ENCODE measurements at regions not wholly inside any gene's neighbourhood (a gene's known extent, or its start where the extent isn't known, plus 50 kb on each side); places are given as distances from the start of the nearest gene placed in this dataset.

DNA sequence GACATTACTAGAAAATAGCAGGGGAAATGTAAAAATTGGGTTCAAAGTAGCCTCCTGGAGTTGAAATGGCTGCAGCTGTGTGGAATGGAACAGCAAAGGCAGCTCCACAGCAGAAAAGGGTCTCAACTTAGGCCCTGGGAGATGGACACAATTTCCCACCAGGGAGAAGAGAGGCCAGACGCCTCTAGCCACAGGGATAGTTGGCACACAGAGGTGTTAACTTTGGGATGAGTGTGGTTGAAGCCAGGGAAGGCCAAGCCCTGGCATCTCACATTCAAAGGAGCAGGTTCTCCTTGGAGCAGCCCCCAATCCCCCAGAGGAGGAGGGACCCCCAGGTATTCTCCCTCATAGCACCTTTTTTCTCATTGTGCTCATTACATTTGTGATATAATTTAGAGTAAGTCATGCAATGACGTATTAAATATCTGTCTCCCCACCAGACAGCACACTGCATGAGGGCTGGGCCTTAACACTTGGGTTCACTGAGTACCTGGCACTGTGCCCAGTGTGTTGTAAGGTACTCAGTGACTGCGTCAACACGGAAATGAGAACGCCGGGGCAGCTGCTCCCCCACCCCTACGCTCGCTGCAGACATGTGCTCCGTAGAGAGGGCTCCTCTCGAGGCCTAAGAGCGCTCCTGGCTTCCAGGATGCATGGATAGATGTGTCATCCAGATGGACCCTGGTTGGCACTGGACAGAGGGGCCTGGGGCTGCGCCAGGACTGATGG, 76.0 kb upstream of the CD93 start:
- TF ChIP-seq, protein P1, sequence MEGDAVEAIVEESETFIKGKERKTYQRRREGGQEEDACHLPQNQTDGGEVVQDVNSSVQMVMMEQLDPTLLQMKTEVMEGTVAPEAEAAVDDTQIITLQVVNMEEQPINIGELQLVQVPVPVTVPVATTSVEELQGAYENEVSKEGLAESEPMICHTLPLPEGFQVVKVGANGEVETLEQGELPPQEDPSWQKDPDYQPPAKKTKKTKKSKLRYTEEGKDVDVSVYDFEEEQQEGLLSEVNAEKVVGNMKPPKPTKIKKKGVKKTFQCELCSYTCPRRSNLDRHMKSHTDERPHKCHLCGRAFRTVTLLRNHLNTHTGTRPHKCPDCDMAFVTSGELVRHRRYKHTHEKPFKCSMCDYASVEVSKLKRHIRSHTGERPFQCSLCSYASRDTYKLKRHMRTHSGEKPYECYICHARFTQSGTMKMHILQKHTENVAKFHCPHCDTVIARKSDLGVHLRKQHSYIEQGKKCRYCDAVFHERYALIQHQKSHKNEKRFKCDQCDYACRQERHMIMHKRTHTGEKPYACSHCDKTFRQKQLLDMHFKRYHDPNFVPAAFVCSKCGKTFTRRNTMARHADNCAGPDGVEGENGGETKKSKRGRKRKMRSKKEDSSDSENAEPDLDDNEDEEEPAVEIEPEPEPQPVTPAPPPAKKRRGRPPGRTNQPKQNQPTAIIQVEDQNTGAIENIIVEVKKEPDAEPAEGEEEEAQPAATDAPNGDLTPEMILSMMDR (IDR thresholded peaks at IDR 0.05; ENCODE audit: low read depth, low read length, missing control alignments) = no peak
- no peak overlapping the region for H3K4me3 ChIP-seq (ENCODE audit: low read depth, low read length)
- in situ Hi-C loops (cut with HindIII; ENCODE audit: low sequenced_read_pairs) = no loop called here
- peak; percentile 55 for DNase-seq (ENCODE audit: low read depth)

DNA sequence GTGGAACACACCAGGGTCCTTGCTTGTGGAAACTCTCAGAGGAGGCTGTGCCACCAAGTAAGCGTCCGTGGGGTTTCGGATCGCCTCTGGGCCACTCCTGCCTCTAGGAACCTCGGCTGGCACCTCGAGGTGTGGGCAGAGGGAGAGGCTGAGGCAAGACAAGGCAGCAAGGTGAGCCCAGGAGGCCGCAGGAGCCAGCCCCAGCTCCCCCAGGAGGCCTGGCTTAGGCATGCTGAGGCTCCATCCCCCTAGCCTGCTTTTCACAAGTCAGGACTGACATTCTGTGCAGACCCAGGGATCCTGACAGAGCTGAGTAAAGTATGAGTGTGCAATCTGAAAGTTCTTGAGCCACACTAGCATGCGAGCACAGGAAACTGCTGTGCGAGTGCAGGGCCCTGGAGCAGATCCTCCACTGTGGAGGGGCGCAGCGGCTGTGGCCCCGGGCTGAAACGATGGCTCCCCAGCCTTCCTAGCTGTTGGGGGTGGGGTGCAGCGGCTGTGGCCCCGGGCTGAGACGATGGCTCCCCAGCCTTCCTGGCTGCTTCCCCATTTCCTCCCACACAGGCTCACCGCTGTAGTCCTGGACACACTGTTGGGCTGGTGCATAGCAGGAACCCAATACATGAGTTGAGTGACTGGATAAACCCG, 75.2 kb upstream of the CD93 start:
- DNase-seq (ENCODE audit: low read depth) = no peak
- TF ChIP-seq, protein P1 (IDR thresholded peaks at IDR 0.05; ENCODE audit: low read depth, low read length, missing control alignments) = no peak
- no peak overlapping the region for H3K4me3 ChIP-seq (ENCODE audit: low read depth, low read length)
- in situ Hi-C loops (cut with HindIII; ENCODE audit: low sequenced_read_pairs) = no loop called here

- no peak for DNase-seq (ENCODE audit: low read depth)
- in situ Hi-C loops (cut with HindIII; ENCODE audit: low sequenced_read_pairs) = no loop called here
- TF ChIP-seq, protein P1 (IDR thresholded peaks at IDR 0.05; ENCODE audit: low read depth, low read length, missing control alignments) = no peak
- no peak overlapping the region for H3K4me3 ChIP-seq (ENCODE audit: low read depth, low read length)
Measured at GRCh38 chr20:23160536-23161243, 74.6 kb upstream of the CD93 start.

DNA sequence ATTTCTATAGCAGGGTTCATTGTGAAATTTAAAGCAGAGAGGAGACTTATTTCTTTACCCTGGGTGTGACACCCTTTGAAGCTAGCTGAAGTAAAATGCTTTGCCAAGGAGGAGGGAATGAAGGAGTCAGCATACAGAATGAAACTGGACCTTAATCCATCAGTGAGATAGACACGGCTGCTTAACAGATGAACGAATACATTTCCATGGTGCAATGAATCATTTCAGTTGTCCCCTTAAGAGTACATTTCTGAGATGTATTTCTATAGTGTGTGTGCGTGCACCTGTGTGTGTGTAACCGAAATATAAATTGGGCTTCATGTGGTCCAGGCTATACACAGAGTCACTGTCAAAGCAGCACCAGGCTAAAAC, 73.8 kb upstream of the CD93 start:
- no peak for DNase-seq (ENCODE audit: low read depth)
- TF ChIP-seq, protein P1 (IDR thresholded peaks at IDR 0.05; ENCODE audit: low read depth, low read length, missing control alignments) = no peak
- H3K4me3 ChIP-seq (ENCODE audit: low read depth, low read length) = no peak overlapping the region
- in situ Hi-C loops (cut with HindIII; ENCODE audit: low sequenced_read_pairs) = no loop called here

DNA sequence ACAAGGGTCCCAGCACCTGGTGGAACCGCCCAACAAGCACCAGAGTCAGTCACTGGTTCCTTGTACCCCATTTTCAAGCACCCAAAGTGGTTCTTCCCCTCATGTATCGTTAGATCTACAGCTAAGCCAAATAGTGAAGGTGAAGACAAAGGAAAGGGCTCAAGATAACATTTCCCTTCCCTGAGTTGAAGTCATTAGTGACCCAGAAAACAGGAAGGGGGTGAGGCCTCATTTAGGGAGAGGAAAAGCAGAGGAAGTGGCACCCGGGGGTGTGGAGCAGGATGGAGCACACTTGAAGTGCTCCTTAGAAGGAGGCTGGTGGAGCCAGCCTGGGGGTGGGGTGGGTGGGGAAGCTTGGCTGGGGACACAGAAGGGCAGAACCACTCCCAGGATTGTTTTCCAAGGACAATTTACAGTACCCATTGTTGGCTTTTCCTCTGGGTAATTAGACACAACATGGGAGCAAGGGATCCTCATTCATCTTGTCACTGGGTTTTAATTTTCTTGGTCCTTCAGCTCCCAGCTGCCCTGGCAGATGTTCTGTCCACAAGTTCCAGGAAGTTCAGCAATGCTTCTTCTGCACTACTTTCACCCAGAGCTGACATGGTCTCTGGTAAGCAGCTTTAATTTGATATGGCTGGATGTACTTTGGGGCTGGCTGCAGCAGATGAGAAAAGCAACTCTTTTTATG, 73.3 kb upstream of the CD93 start:
- no peak for DNase-seq (ENCODE audit: low read depth)
- no peak overlapping the region for H3K4me3 ChIP-seq (ENCODE audit: low read depth, low read length)
- TF ChIP-seq, protein P1 (IDR thresholded peaks at IDR 0.05; ENCODE audit: low read depth, low read length, missing control alignments) = no peak
- in situ Hi-C loops (cut with HindIII; ENCODE audit: low sequenced_read_pairs) = no loop called here

DNA sequence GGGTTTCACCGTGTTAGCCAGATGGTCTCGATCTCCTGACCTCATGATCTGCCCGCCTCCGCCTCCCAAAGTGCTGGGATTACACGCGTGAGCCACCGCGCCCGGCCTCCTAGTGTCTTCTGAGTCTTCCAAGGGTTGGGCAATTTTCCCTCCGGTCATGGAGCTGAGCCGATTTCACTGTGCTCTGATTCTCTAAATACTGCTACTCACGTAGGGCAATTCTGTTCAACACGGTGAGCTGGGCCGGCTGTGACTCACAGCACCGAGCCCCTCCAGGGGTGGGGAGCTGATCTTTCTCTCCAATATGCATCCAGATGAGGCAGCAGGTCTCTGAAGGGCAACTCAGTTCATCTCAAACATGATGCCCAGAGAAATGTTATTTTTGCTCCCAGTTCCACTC, 71.6 kb upstream of the CD93 start:
- TF ChIP-seq, protein P1 (IDR thresholded peaks at IDR 0.05; ENCODE audit: low read depth, low read length, missing control alignments) = no peak
- no peak overlapping the region for H3K4me3 ChIP-seq (ENCODE audit: low read depth, low read length)
- in situ Hi-C loops (cut with HindIII; ENCODE audit: low sequenced_read_pairs) = no loop called here
- DNase-seq (ENCODE audit: low read depth) = peak; percentile 22

Measured in astrocyte of the cerebellum (primary cell).